DOHH2 (cell line): ENCODE measurements at regions not wholly inside any gene's neighbourhood (a gene's known extent, or its start where the extent isn't known, plus 50 kb on each side); places are given as distances from the start of the nearest gene placed in this dataset.

ENCODE experiments used
- H3F3A ChIP-seq: fragments of 200-600 bp; sonication (generic), shearing (Covaris generic); 2 replicates; pipeline ENCODE4 v1.6.0; 2016; ENCODE audit warnings: antibody characterized with exemption, mild to moderate bottlenecking; ENCODE audit not compliant: control insufficient read depth, insufficient read depth
- H3K27ac ChIP-seq: fragments of 200-600 bp; sonication (generic); 2 replicates; pipeline ENCODE4 v1.5.1; 2014; ENCODE audit warnings: low read depth, mild to moderate bottlenecking, low read length, moderate library complexity
- H3K27me3 ChIP-seq: fragments of 200-600 bp; sonication (generic); 2 replicates; pipeline ENCODE4 v1.6.1; 2014; ENCODE audit warnings: mild to moderate bottlenecking, low read length, mixed read lengths; ENCODE audit not compliant: control insufficient read depth
- H3K36me3 ChIP-seq: fragments of 200-600 bp; sonication (generic); 2 replicates; pipeline ENCODE4 v1.6.1; 2014; ENCODE audit warnings: mild to moderate bottlenecking, low read length, moderate library complexity, mixed read lengths; ENCODE audit not compliant: control insufficient read depth
- H3K4me1 ChIP-seq: fragments of 200-600 bp; sonication (generic); 2 replicates; pipeline ENCODE4 v1.6.1; 2014; ENCODE audit warnings: mild to moderate bottlenecking, low read length, mixed read lengths; ENCODE audit not compliant: control insufficient read depth
- H3K4me2 ChIP-seq: fragments of 200-600 bp; sonication (generic); 2 replicates; pipeline ENCODE4 v1.6.0; 2014; ENCODE audit warnings: mild to moderate bottlenecking, low read length, moderate library complexity
- H3K4me3 ChIP-seq: fragments of 200-600 bp; sonication (generic); 2 replicates; pipeline ENCODE4 v1.5.1; 2014; ENCODE audit warnings: mild to moderate bottlenecking, low read length, mixed read lengths
- H3K79me2 ChIP-seq: fragments of 200-600 bp; sonication (generic); 2 replicates; pipeline ENCODE4 v1.6.1; 2014; ENCODE audit warnings: mild to moderate bottlenecking, low read length, mixed read lengths; ENCODE audit not compliant: control insufficient read depth
- H3K9me2 ChIP-seq: fragments of 200-600 bp; sonication (generic); replicated peaks from 2 replicates; pipeline ENCODE4 v1.6.1; 2014; ENCODE audit warnings: mild to moderate bottlenecking, low read length, mixed read lengths; ENCODE audit not compliant: control insufficient read depth
- H3K9me3 ChIP-seq: fragments of 200-600 bp; sonication (generic); 2 replicates; pipeline ENCODE4 v1.6.1; 2014; ENCODE audit warnings: antibody characterized with exemption, low read length, mixed read lengths; ENCODE audit not compliant: control insufficient read depth, insufficient read depth
- H4K20me1 ChIP-seq: fragments of 200-600 bp; sonication (generic); 2 replicates; pipeline ENCODE4 v1.6.0; 2014; ENCODE audit warnings: low read depth, mild to moderate bottlenecking, antibody characterized with exemption, low read length, moderate library complexity; ENCODE audit not compliant: control insufficient read depth, insufficient read depth
- CTCF ChIP-seq: fragments of 200-600 bp; sonication (generic); IDR thresholded peaks from one replicate; pipeline ENCODE4 v1.5.1; 2014; ENCODE audit warnings: antibody characterized with exemption, mild to moderate bottlenecking, low read depth, low read length; ENCODE audit not compliant: poor library complexity, severe bottlenecking
- EZH2phosphoT487 ChIP-seq: fragments of 200-600 bp; sonication (generic); IDR thresholded peaks from 2 replicates; pipeline ENCODE4 v1.6.1; 2017; ENCODE audit warnings: borderline replicate concordance, mild to moderate bottlenecking, antibody characterized with exemption, low read length, moderate library complexity, mixed read lengths

GRCh38 chr10:104582602-104582951, 58.5 kb upstream of the SORCS3 start:
- Histone ChIP-seq H3K4me3 (no peak overlapping the region), H3K9me2 (no peaks in the 10 kb centered on the region), H3K79me2 (no peaks in the 10 kb centered on the region), H3F3A (no peaks in the 10 kb centered on the region), H4K20me1 (no peaks in the 10 kb centered on the region), H3K4me1 (no peaks in the 10 kb centered on the region), H3K9me3 (no peaks in the 10 kb centered on the region), H3K36me3 (no peaks in the 10 kb centered on the region), H3K4me2 (no peak overlapping the region), H3K27me3 (no peaks in the 10 kb centered on the region), H3K27ac (no peak overlapping the region)
- TF ChIP-seq EZH2phosphoT487 (no peak), CTCF (no peak)

- H3K36me3 ChIP-seq, result no peaks in the 10 kb centered on the region
These were observed 58.1 kb upstream of the SORCS3 start for GRCh38 chr10:104582966-104583365.

DNA sequence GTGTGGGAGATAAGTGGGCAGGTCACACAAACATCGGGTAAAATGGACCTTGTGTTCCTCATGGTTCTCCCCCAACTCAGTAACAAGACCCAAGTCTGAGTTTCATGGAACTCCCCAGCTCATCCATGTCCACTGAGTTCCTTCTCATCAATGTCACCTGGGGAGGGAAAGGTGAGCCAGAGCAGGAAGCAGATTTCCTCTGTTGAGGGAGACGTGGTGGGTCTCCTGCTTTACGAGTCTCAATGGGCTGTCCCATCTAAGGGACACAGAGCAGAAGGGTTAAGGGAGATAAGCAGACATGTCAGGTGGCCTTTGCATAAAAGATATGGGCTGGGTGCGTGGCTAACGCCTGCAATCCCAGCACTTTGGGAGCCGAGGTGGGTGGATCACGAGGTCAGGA, 56.5 kb upstream of the SORCS3 start:
- no peaks in the 10 kb centered on the region for H3K9me2 ChIP-seq
- H3K4me3 ChIP-seq, result no peak overlapping the region
- H3K27ac ChIP-seq, result no peak overlapping the region
- no peaks in the 10 kb centered on the region for H3K36me3 ChIP-seq
- H4K20me1 ChIP-seq, result no peaks in the 10 kb centered on the region
- H3K79me2 ChIP-seq, result no peaks in the 10 kb centered on the region
- H3K9me3 ChIP-seq, result no peaks in the 10 kb centered on the region
- H3K4me1 ChIP-seq, result no peaks in the 10 kb centered on the region
- H3F3A ChIP-seq, result no peaks in the 10 kb centered on the region
- TF ChIP-seq EZH2phosphoT487, result no peak
- TF ChIP-seq CTCF, result no peak
- H3K4me2 ChIP-seq, result no peak overlapping the region
- H3K27me3 ChIP-seq, result no peaks in the 10 kb centered on the region

More at GRCh38 chr10:104582966-104583365, 58.1 kb upstream of the SORCS3 start:
- no peaks in the 10 kb centered on the region for H3K9me3 ChIP-seq
- no peak overlapping the region for H3K4me3 ChIP-seq
- H3K27me3 ChIP-seq, result no peaks in the 10 kb centered on the region
- no peak overlapping the region for H3K27ac ChIP-seq
- H3K4me1 ChIP-seq, result no peaks in the 10 kb centered on the region
- no peaks in the 10 kb centered on the region for H3F3A ChIP-seq
- H3K79me2 ChIP-seq, result no peaks in the 10 kb centered on the region
- no peaks in the 10 kb centered on the region for H3K9me2 ChIP-seq
- no peak overlapping the region for H3K4me2 ChIP-seq
- no peaks in the 10 kb centered on the region for H4K20me1 ChIP-seq
- no peak for TF ChIP-seq EZH2phosphoT487
- TF ChIP-seq CTCF, result no peak

DNA sequence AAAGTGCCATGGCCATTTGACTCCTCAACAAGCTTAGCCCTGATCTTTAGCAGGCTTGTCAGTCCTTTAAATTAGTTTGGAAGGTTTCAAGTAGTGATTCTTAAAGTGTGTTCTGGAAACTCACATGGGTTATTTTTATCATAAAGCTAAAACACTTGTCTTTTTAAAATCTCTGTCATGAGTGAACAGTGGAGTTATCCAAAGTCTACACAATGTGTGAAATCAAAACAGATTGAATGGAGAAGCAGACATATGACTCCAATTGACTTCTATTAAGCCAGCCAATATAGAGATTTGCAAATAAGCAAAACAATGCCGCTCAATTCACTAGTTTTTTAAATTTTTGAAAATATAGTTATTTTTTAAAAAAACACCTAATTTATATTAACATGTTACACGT, 53.3 kb upstream of the SORCS3 start:
- H4K20me1 ChIP-seq, result no peaks in the 10 kb centered on the region
- H3F3A ChIP-seq, result no peaks in the 10 kb centered on the region
- 0 out of 2 replicates have a peak, but pooled peaks cover 3% of the 10 kb centered on the region for H3K27me3 ChIP-seq
- no peaks in the 10 kb centered on the region for H3K4me1 ChIP-seq
- no peaks in the 10 kb centered on the region for H3K9me3 ChIP-seq
- H3K79me2 ChIP-seq, result no peaks in the 10 kb centered on the region
- H3K27ac ChIP-seq, result no peak overlapping the region
- no peak overlapping the region for H3K4me2 ChIP-seq
- H3K4me3 ChIP-seq, result no peak overlapping the region
- H3K36me3 ChIP-seq, result no peaks in the 10 kb centered on the region
- no peaks in the 10 kb centered on the region for H3K9me2 ChIP-seq
- TF ChIP-seq CTCF (no peak), EZH2phosphoT487 (no peak)
